ENCODE measurements at regions not wholly inside any gene's neighbourhood (a gene's known extent, or its start where the extent isn't known, plus 50 kb on each side); places are given as distances from the start of the nearest gene placed in this dataset.
A peak's percentile ranks its signal among the peaks of the same experiment; 100 is the strongest.

DNA sequence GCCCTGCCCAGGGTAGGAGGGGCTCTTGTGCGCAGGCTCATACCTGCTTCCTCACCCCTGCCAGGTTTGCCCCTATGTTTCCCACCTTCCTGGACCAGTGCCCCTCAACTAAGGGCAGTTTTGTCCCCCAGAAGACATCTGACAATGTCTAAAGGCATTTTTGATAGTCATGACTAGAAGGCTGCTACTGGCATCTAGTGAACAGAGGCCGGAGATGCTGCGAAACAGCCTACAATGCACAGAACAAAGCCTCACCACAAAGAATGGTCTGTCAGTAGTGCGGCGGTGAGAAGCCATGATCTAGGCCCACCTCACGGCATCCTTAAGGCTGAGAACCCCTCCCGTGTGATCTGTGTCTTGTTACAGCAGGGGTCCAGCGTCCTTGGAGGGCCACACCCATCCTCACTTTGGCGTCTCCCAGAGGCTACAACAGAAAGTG is 96.0 kb downstream of the TMEM17 start:
- peak; percentile 63 for TF ChIP-seq CTCF (IDR thresholded peaks at IDR 0.05; ENCODE audit: extremely low read depth, insufficient read depth, missing control alignments)
- in situ Hi-C loops (cut with MboI; ENCODE audit: low pct_unique_long_range_greater_than_20kb, low sequenced_read_pairs, unreplicated experiment) = loop anchor here (5.0 to 25.0 kb wide), 3 partner anchors 198 to 488 kb away; no protein-coding TSS in a partner anchor

DNA sequence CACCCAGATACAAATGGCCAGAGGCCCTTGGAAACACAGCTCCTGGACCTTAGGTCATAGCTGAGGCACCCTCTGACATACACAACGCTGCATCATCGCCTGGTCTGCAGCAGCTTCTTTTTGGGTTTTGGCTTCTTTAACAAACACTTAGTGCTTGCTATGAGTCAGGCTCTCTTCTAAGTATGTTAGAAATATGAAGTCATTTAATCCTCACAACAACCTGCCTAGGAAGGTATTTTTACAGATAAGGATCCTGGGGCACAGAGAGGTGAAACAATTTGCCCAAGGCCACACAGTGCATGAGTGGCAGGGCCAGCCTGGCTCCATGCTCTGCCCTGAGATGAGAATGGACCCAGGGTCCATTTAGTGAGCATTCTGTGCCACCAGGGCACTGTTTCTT is 96.6 kb downstream of the TMEM17 start:
- TF ChIP-seq CTCF (IDR thresholded peaks at IDR 0.05; ENCODE audit: extremely low read depth, insufficient read depth, missing control alignments) = no peak
- no peak for DNase-seq (ENCODE audit: low spot score)
- in situ Hi-C loops (cut with MboI; ENCODE audit: low pct_unique_long_range_greater_than_20kb, low sequenced_read_pairs, unreplicated experiment) = loop anchor here (25.0 kb wide), 1 partner anchor 197 kb away; no protein-coding TSS in a partner anchor

More for the DNA sequence above, 96.0 kb downstream of the TMEM17 start:
- DNase-seq (ENCODE audit: low spot score) = no peak

GRCh38 chr2:62408241-62408677 is 97.7 kb downstream of the TMEM17 start:
- TF ChIP-seq CTCF (IDR thresholded peaks at IDR 0.05; ENCODE audit: extremely low read depth, insufficient read depth, missing control alignments) = no peak
- in situ Hi-C loops (cut with MboI; ENCODE audit: low pct_unique_long_range_greater_than_20kb, low sequenced_read_pairs, unreplicated experiment) = loop anchor here (25.0 kb wide), 1 partner anchor 196 kb away; no protein-coding TSS in a partner anchor
- DNase-seq (ENCODE audit: low spot score) = no peak

DNA sequence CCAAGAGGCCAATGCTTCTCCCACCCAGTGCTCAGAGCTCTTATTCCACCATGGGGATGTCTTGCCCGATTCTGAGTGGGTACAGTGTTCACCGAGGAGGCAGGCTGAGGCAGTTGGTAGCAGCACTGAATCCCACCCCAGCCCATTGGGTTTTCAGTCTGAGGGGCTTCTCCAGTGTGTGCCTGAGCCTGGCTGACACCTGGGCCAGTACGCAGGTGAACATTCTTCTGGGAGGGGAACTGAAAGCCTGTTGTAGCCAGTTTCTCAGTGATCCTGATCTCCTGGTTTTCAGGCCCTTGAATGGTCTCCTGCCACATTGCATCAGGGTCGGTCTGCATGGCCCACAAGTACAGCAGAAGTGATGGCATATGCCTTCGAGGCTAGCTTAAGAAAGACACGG is 98.2 kb downstream of the TMEM17 start:
- TF ChIP-seq CTCF (IDR thresholded peaks at IDR 0.05; ENCODE audit: extremely low read depth, insufficient read depth, missing control alignments) = no peak
- in situ Hi-C loops (cut with MboI; ENCODE audit: low pct_unique_long_range_greater_than_20kb, low sequenced_read_pairs, unreplicated experiment) = loop anchor here (25.0 kb wide), 1 partner anchor 196 kb away; no protein-coding TSS in a partner anchor
- no peak for DNase-seq (ENCODE audit: low spot score)

- DNase-seq (ENCODE audit: low spot score) = no peak
- in situ Hi-C loops (cut with MboI; ENCODE audit: low pct_unique_long_range_greater_than_20kb, low sequenced_read_pairs, unreplicated experiment) = loop anchor here (25.0 kb wide), 1 partner anchor 195 kb away; no protein-coding TSS in a partner anchor
Measured at GRCh38 chr2:62407401-62407800, 98.6 kb downstream of the TMEM17 start.

DNA sequence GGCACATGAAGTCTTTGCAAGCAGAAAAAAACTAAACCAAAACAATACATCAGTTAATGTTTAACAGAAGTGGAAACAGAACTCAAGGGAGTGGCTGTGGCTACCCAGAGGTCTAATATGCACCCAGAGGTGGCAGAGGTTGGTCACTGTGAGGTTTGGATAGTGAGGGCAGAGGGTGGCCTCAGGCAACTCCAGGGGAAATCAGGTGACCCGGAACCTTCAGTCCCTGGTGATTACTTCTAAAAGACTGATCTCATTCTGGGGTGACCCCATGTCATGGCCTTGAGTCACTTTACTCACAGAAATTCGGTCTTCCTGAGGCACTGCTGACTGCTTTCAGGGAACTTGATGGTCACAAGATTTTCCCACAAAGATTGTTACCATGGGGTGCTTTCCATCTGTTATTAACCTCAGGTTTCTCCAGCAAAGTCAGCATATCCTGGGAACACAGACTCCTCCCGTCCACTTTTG is 99.4 kb downstream of the TMEM17 start:
- no peak for DNase-seq (ENCODE audit: low spot score)
- TF ChIP-seq CTCF (IDR thresholded peaks at IDR 0.05; ENCODE audit: extremely low read depth, insufficient read depth, missing control alignments) = no peak
- in situ Hi-C loops (cut with MboI; ENCODE audit: low pct_unique_long_range_greater_than_20kb, low sequenced_read_pairs, unreplicated experiment) = loop anchor here (25.0 kb wide), 1 partner anchor 194 kb away; no protein-coding TSS in a partner anchor

More at GRCh38 chr2:62407401-62407800, 98.6 kb downstream of the TMEM17 start:
- TF ChIP-seq CTCF (IDR thresholded peaks at IDR 0.05; ENCODE audit: extremely low read depth, insufficient read depth, missing control alignments) = no peak

Measured in GM13977 (cell line).